ENCODE measurements at regions not wholly inside any gene's neighbourhood (a gene's known extent, or its start where the extent isn't known, plus 50 kb on each side); places are given as distances from the start of the nearest gene placed in this dataset.

- TF ChIP-seq POLR2A (IDR thresholded peaks at IDR 0.05) = no peak
- TF ChIP-seq, protein P1, sequence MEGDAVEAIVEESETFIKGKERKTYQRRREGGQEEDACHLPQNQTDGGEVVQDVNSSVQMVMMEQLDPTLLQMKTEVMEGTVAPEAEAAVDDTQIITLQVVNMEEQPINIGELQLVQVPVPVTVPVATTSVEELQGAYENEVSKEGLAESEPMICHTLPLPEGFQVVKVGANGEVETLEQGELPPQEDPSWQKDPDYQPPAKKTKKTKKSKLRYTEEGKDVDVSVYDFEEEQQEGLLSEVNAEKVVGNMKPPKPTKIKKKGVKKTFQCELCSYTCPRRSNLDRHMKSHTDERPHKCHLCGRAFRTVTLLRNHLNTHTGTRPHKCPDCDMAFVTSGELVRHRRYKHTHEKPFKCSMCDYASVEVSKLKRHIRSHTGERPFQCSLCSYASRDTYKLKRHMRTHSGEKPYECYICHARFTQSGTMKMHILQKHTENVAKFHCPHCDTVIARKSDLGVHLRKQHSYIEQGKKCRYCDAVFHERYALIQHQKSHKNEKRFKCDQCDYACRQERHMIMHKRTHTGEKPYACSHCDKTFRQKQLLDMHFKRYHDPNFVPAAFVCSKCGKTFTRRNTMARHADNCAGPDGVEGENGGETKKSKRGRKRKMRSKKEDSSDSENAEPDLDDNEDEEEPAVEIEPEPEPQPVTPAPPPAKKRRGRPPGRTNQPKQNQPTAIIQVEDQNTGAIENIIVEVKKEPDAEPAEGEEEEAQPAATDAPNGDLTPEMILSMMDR (IDR thresholded peaks at IDR 0.05) = no peak
These were observed 496.7 kb downstream of the TYW1 start for GRCh38 chr7:67493366-67493765.
